ENCODE measurements at regions not wholly inside any gene's neighbourhood (a gene's known extent, or its start where the extent isn't known, plus 50 kb on each side); places are given as distances from the start of the nearest gene placed in this dataset.

DNA sequence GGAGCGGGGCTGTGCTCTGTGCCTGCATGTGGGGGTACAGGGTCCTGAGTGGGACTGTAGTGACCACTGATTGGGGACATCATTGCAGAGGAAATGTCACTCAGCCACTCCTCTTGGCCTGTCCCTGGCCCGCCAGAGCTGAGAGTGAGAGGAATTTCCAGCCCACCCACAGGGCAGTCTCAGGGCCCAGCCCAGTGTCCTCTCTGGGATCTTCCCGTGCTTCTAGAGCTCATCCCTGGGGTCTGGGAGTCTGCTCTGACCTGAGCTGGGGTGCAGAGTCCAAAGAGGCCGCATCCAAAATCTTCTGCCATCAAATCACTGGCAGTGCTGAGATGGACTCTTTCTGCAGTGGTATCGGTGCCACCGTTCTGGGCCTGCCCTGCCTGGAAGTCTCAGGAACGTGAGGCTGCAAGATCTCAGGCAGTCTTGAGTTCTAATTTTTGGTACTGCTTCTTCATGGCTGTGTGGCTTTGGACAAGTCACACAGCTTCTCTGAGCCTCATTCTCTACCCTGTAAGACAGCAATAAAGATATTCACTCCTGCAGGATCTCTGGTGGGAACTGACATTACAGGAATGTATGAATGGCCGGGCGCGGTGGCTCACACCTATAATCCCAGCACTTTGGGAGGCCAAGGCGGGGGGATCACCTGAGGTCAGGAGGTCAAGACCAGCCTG lies 100.8 kb upstream of the TARDBP start:
- Histone ChIP-seq H3K27ac (ENCODE audit: low read depth, low read length) (no peak overlapping the region), H3K9me3 (ENCODE audit: control insufficient read depth in 1 of 2, low read length in 2 of 2) (no peaks in the 10 kb centered on the region), H3K27me3 (ENCODE audit: insufficient read depth, low read length) (no peaks in the 10 kb centered on the region), H3K4me3 (ENCODE audit: low read length in 2 of 2) (no peak overlapping the region), H3K4me1 (ENCODE audit: insufficient read depth, low read length) (peaks cover 17% of the 10 kb centered on the region), H3K36me3 (ENCODE audit: insufficient read depth, low read length) (no peaks in the 10 kb centered on the region)
- DNase-seq, result no peak
- H3K27me3 Mint-ChIP-seq, result peaks cover 1 to 3% of the 10 kb centered on the region in 2 donors
- intact Hi-C loops (cut with micrococcal nuclease), result loop anchor here (10.0 kb wide), 1 partner anchor 217 kb away; no protein-coding TSS in a partner anchor
- peak overlapping the region in 1 of 7 donors; percentile 17 for H3K27ac Mint-ChIP-seq
- ChIA-PET CTCF (ENCODE audit: partially characterized antibody) (interaction anchor here (1.0 to 3.4 kb wide), 4 partner anchors 28 to 402 kb away, joined by 3 to 27 read pairs (median 10); no protein-coding TSS in a partner anchor), POLR2A (ENCODE audit: partially characterized antibody) (no interaction called here)
- no peak overlapping the region for H3K4me3 Mint-ChIP-seq
- H3K4me1 Mint-ChIP-seq, result peaks cover 0 to 22% (median 10%) of the 10 kb centered on the region in 4 donors
- no peaks in the 10 kb centered on the region for H3K36me3 Mint-ChIP-seq
- H3K9me3 Mint-ChIP-seq, result peaks cover 0 to 2% (median 0%) of the 10 kb centered on the region in 8 donors

DNA sequence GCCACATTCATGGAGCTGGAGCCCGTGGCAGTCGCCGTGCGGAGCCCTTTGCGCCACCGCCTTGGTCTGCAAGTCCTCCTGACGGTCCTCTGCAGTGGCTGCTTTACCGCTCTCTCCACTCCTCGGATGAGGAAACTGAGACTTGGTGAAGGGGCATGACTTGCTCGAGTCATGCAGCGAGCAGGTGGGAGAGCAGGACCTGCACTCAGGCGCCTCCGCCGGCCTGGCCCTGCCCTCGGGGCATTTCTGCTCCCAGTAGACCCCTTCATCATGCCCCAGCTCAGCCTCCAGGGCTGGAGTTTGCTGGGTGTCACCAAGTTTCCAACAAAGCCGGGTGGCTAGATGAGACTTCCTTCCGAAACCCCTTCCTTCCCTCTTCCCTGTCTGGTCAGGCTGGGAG lies 100.0 kb upstream of the TARDBP start:
- intact Hi-C loops (cut with micrococcal nuclease), result loop anchor here (10.0 kb wide), 1 partner anchor 218 kb away; no protein-coding TSS in a partner anchor
- no peak overlapping the region for H3K27ac Mint-ChIP-seq
- H3K27me3 Mint-ChIP-seq, result peaks cover 0 to 2% of the 10 kb centered on the region in 2 donors
- Histone ChIP-seq H3K4me1 (ENCODE audit: insufficient read depth, low read length) (peaks cover 25% of the 10 kb centered on the region), H3K27ac (ENCODE audit: low read depth, low read length) (no peak overlapping the region), H3K9me3 (ENCODE audit: control insufficient read depth in 1 of 2, low read length in 2 of 2) (no peaks in the 10 kb centered on the region), H3K27me3 (ENCODE audit: insufficient read depth, low read length) (no peaks in the 10 kb centered on the region), H3K4me3 (ENCODE audit: low read length in 2 of 2) (no peak overlapping the region), H3K36me3 (ENCODE audit: insufficient read depth, low read length) (no peaks in the 10 kb centered on the region)
- no peak for DNase-seq
- H3K36me3 Mint-ChIP-seq, result no peaks in the 10 kb centered on the region
- CTCF ChIA-PET (ENCODE audit: partially characterized antibody), result no interaction called here
- H3K9me3 Mint-ChIP-seq, result peaks cover 0 to 2% (median 0%) of the 10 kb centered on the region in 8 donors
- H3K4me3 Mint-ChIP-seq, result no peak overlapping the region
- peaks cover 3 to 25% (median 15%) of the 10 kb centered on the region in 4 donors for H3K4me1 Mint-ChIP-seq
- POLR2A ChIA-PET (ENCODE audit: partially characterized antibody), result no interaction called here

DNA sequence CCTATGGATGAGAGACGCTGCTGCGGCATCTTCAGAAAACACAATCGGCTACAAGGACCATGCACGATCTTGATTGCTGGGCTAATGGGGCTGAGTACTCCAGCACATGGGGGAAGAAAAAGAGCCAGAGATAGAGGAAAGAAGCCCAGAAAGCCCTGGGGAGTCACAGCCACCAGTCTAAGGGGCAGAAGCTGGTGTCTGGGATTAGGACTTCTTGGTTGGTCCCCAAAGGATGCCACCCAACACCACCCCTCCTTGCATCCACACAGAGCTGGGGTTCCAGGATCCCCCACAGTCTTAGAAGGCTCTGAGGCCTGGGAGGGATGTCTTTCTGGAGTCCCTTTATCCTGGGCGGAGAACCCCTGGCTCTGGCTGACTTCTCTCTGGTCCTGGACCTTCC lies 98.4 kb upstream of the TARDBP start:
- intact Hi-C loops (cut with micrococcal nuclease), result loop anchor here (10.0 kb wide), 1 partner anchor 219 kb away; no protein-coding TSS in a partner anchor
- Mint-ChIP-seq H3K4me3 (no peak overlapping the region), H3K36me3 (no peaks in the 10 kb centered on the region), H3K27me3 (peaks cover 0 to 3% of the 10 kb centered on the region in 2 donors), H3K27ac (no peak overlapping the region), H3K4me1 (peaks cover 13 to 37% (median 26%) of the 10 kb centered on the region in 4 donors), H3K9me3 (peaks cover 0 to 2% (median 0%) of the 10 kb centered on the region in 8 donors)
- H3K27ac ChIP-seq (ENCODE audit: low read depth, low read length), result no peak overlapping the region
- H3K27me3 ChIP-seq (ENCODE audit: insufficient read depth, low read length), result no peaks in the 10 kb centered on the region
- POLR2A ChIA-PET (ENCODE audit: partially characterized antibody), result no interaction called here
- H3K36me3 ChIP-seq (ENCODE audit: insufficient read depth, low read length), result no peaks in the 10 kb centered on the region
- peaks cover 36% of the 10 kb centered on the region for H3K4me1 ChIP-seq (ENCODE audit: insufficient read depth, low read length)
- DNase-seq, result no peak
- CTCF ChIA-PET (ENCODE audit: partially characterized antibody), result no interaction called here
- H3K9me3 ChIP-seq (ENCODE audit: control insufficient read depth in 1 of 2, low read length in 2 of 2), result no peaks in the 10 kb centered on the region
- H3K4me3 ChIP-seq (ENCODE audit: low read length in 2 of 2), result no peak overlapping the region

DNA sequence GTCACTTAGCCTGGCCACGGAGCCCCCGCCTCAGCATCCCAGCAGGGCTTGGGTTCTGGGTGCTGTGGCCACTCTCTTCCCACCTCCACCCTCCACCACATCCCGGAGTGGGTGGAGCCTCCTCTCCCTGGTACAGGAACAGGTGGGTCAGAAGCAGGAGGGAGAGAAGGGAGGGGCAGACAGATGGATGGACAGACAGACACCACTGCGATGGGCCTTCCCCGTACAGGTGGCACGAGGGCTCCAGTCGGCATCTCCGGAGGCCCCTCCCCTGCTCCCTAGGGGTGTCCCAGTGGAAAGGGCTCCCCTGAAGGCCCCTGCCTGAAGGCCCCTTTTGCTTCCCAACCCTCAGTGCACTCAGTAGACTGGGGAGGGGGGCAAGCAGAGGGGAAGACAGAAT lies 96.9 kb upstream of the TARDBP start:
- Mint-ChIP-seq H3K36me3 (no peaks in the 10 kb centered on the region), H3K27me3 (peaks cover 1 to 3% of the 10 kb centered on the region in 2 donors), H3K4me1 (peaks cover 13 to 33% (median 22%) of the 10 kb centered on the region in 4 donors), H3K27ac (peak overlapping the region in 1 of 7 donors; percentile 42), H3K4me3 (peak overlapping the region in 1 of 8 donors; percentile 21), H3K9me3 (peaks cover 0 to 2% (median 0%) of the 10 kb centered on the region in 8 donors)
- intact Hi-C loops (cut with micrococcal nuclease), result loop anchor here (10.0 kb wide), 1 partner anchor 221 kb away; no protein-coding TSS in a partner anchor
- peaks cover 30% of the 10 kb centered on the region for H3K4me1 ChIP-seq (ENCODE audit: insufficient read depth, low read length)
- CTCF ChIA-PET (ENCODE audit: partially characterized antibody), result no interaction called here
- H3K27me3 ChIP-seq (ENCODE audit: insufficient read depth, low read length), result no peaks in the 10 kb centered on the region
- no peaks in the 10 kb centered on the region for H3K36me3 ChIP-seq (ENCODE audit: insufficient read depth, low read length)
- POLR2A ChIA-PET (ENCODE audit: partially characterized antibody), result no interaction called here
- H3K27ac ChIP-seq (ENCODE audit: low read depth, low read length), result no peak overlapping the region
- no peaks in the 10 kb centered on the region for H3K9me3 ChIP-seq (ENCODE audit: control insufficient read depth in 1 of 2, low read length in 2 of 2)
- no peak overlapping the region for H3K4me3 ChIP-seq (ENCODE audit: low read length in 2 of 2)
- DNase-seq, result no peak

DNA sequence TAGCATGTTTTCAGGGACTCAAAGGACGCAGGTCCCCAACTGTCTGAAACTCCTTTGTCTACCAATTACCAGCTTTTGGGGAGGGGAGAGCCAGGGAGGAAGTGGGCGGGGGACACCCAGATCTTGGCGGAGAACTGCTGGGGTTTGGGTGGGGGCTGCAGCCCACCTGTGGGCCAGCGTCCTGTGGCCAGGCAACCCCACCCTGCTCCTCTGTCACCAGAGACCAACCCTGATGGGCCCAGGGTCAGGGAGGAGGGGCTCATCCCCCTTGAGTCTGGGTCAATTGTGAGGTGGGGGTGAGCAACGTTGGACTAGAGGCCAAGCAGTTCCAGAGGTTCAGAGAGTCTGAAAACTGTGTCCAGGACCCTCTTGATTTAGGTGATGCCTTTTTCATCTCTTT lies 96.1 kb upstream of the TARDBP start:
- H3K9me3 Mint-ChIP-seq, result peaks cover 0 to 2% (median 0%) of the 10 kb centered on the region in 8 donors

DNA sequence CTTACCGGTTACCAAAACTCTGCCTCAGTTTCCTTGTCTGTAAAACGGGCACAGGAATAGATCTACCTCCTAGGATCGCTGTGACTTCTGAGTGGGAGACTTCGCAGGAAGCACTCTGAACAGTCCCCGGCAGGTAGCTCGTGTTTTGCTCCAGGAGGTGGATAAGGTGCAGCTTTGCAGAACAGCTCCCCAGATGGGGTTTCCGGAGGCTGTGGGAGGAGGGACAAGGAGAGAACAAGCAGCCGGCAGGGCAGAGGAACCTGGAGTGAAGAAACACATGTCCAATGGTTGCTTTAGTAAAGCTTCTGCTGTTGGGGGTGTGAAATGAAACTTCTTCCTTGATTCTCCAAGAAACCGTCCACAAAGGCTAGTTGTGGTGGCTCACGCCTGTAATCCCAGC lies 95.5 kb upstream of the TARDBP start:
- Histone ChIP-seq H3K4me3 (ENCODE audit: low read length in 2 of 2) (no peak overlapping the region), H3K4me1 (ENCODE audit: insufficient read depth, low read length) (peaks cover 30% of the 10 kb centered on the region), H3K9me3 (ENCODE audit: control insufficient read depth in 1 of 2, low read length in 2 of 2) (no peaks in the 10 kb centered on the region), H3K27me3 (ENCODE audit: insufficient read depth, low read length) (no peaks in the 10 kb centered on the region), H3K36me3 (ENCODE audit: insufficient read depth, low read length) (no peaks in the 10 kb centered on the region), H3K27ac (ENCODE audit: low read depth, low read length) (no peak overlapping the region)
- Mint-ChIP-seq H3K9me3 (peaks cover 0 to 2% (median 0%) of the 10 kb centered on the region in 8 donors), H3K36me3 (no peaks in the 10 kb centered on the region), H3K27me3 (peaks cover 1 to 10% of the 10 kb centered on the region in 2 donors), H3K27ac (peak overlapping the region in 3 of 7 donors; percentile 57 to 92 (median 88)), H3K4me3 (peak overlapping the region in 7 of 8 donors; percentile 69 to 90 (median 81)), H3K4me1 (peaks cover 13 to 33% (median 22%) of the 10 kb centered on the region in 4 donors)
- DNase-seq, result no peak
- intact Hi-C loops (cut with micrococcal nuclease), result loop anchor here (10.0 kb wide), 1 partner anchor 222 kb away; no protein-coding TSS in a partner anchor
- ChIA-PET CTCF (ENCODE audit: partially characterized antibody) (no interaction called here), POLR2A (ENCODE audit: partially characterized antibody) (interaction anchor here (1.8 kb wide), 1 partner anchor 406 kb away, joined by 5 read pairs; no protein-coding TSS in a partner anchor)

More for the DNA sequence above, 96.1 kb upstream of the TARDBP start:
- H3K36me3 Mint-ChIP-seq, result no peaks in the 10 kb centered on the region
- peaks cover 13 to 33% (median 22%) of the 10 kb centered on the region in 4 donors for H3K4me1 Mint-ChIP-seq
- ChIA-PET CTCF (ENCODE audit: partially characterized antibody) (no interaction called here), POLR2A (ENCODE audit: partially characterized antibody) (no interaction called here)
- intact Hi-C loops (cut with micrococcal nuclease), result loop anchor here (10.0 kb wide), 1 partner anchor 222 kb away; no protein-coding TSS in a partner anchor
- Histone ChIP-seq H3K27ac (ENCODE audit: low read depth, low read length) (no peak overlapping the region), H3K4me3 (ENCODE audit: low read length in 2 of 2) (no peak overlapping the region), H3K36me3 (ENCODE audit: insufficient read depth, low read length) (no peaks in the 10 kb centered on the region), H3K27me3 (ENCODE audit: insufficient read depth, low read length) (no peaks in the 10 kb centered on the region), H3K9me3 (ENCODE audit: control insufficient read depth in 1 of 2, low read length in 2 of 2) (no peaks in the 10 kb centered on the region), H3K4me1 (ENCODE audit: insufficient read depth, low read length) (peaks cover 30% of the 10 kb centered on the region)
- H3K27ac Mint-ChIP-seq, result no peak overlapping the region
- H3K4me3 Mint-ChIP-seq, result peak overlapping the region in 5 of 8 donors; percentile 29 to 90 (median 49)
- DNase-seq, result no peak
- H3K27me3 Mint-ChIP-seq, result peaks cover 1 to 7% of the 10 kb centered on the region in 2 donors

Measured in CD4-positive, alpha-beta memory T cell (primary cell).